SK-N-SH treated with all-trans-retinoic acid at 6 μM for 48 hours (cell line): ENCODE measurements at regions not wholly inside any gene's neighbourhood (a gene's known extent, or its start where the extent isn't known, plus 50 kb on each side); places are given as distances from the start of the nearest gene placed in this dataset.

Experiments used
- ATAC-seq: fragments of 200-7000 bp; cut with Tn5 transposase; 3 replicates; pipeline ENCODE4 v1.9.1; 2020; ENCODE audit warnings: mild to moderate bottlenecking, moderate library complexity
- ARNTL ChIP-seq: fragments of 450-650 bp; formaldehyde crosslinking; IDR thresholded peaks from 2 replicates; pipeline ENCODE4 v1.5.0; 2020; ENCODE audit warnings: low read depth, mild to moderate bottlenecking, moderate library complexity, borderline replicate concordance
- BACH2 ChIP-seq: fragments of 250-450 bp; sonication (Bioruptor Pico); IDR thresholded peaks from 2 replicates; pipeline ENCODE4 v1.9.0; 2021; ENCODE audit warnings: mild to moderate bottlenecking, borderline replicate concordance
- CREB5 ChIP-seq: fragments of 250-450 bp; sonication (Bioruptor Pico); IDR thresholded peaks from 2 replicates; pipeline ENCODE4 v1.5.1; 2020; ENCODE audit warnings: low read depth, mild to moderate bottlenecking, moderate library complexity
- CSDC2 ChIP-seq: fragments of 250-450 bp; sonication (Bioruptor Pico); IDR thresholded peaks from 2 replicates; pipeline ENCODE4 v1.5.0; 2020; ENCODE audit warnings: mild to moderate bottlenecking, moderate library complexity
- CSRNP3 ChIP-seq: fragments of 250-450 bp; sonication (Bioruptor Pico); IDR thresholded peaks from 2 replicates; pipeline ENCODE4 v1.5.1; 2021; ENCODE audit warnings: mild to moderate bottlenecking, moderate library complexity
- ESRRG ChIP-seq: fragments of 250-450 bp; sonication (Bioruptor Pico); IDR thresholded peaks from 2 replicates; pipeline ENCODE4 v1.6.1; 2021; ENCODE audit warnings: mild to moderate bottlenecking
- GLIS3 ChIP-seq: fragments of 250-450 bp; sonication (Bioruptor Pico); IDR thresholded peaks from 2 replicates; pipeline ENCODE4 v1.5.0; 2020; ENCODE audit warnings: mild to moderate bottlenecking, moderate library complexity
- ISL1 ChIP-seq: fragments of 250-450 bp; sonication (Bioruptor Pico); IDR thresholded peaks from 2 replicates; pipeline ENCODE4 v2.1.2; 2022; ENCODE audit warnings: mild to moderate bottlenecking, moderate library complexity
- OSR1 ChIP-seq: fragments of 250-450 bp; sonication (Bioruptor Pico); IDR thresholded peaks from 2 replicates; pipeline ENCODE4 v1.8.0; 2022; ENCODE audit warnings: moderate library complexity, mild to moderate bottlenecking, inconsistent platforms
- PATZ1 ChIP-seq: fragments of 250-450 bp; sonication (Bioruptor Pico); IDR thresholded peaks from 2 replicates; pipeline ENCODE4 v1.8.0; 2020; ENCODE audit warnings: mild to moderate bottlenecking, moderate library complexity, borderline replicate concordance
- POU6F1 ChIP-seq: fragments of 250-450 bp; sonication (Bioruptor Pico); IDR thresholded peaks from 2 replicates; pipeline ENCODE4 v1.8.0; 2021; ENCODE audit warnings: low read depth, mild to moderate bottlenecking, moderate library complexity, borderline replicate concordance
- PPARA ChIP-seq: fragments of 250-450 bp; sonication (Bioruptor Pico); IDR thresholded peaks from 2 replicates; pipeline ENCODE4 v1.5.0; 2020; ENCODE audit warnings: mild to moderate bottlenecking, borderline replicate concordance
- RARB ChIP-seq: fragments of 250-450 bp; sonication (Bioruptor Pico); IDR thresholded peaks from 2 replicates; pipeline ENCODE4 v1.8.0; 2021; ENCODE audit warnings: mild to moderate bottlenecking, moderate library complexity
- SNAI2 ChIP-seq: fragments of 250-450 bp; sonication (Bioruptor Pico); IDR thresholded peaks from 2 replicates; pipeline ENCODE4 v1.5.0; 2020; ENCODE audit warnings: mild to moderate bottlenecking, moderate library complexity
- TCF4 ChIP-seq: fragments of 250-450 bp; sonication (Bioruptor Pico); IDR thresholded peaks from 2 replicates; pipeline ENCODE4 v1.8.0; 2021; ENCODE audit warnings: mild to moderate bottlenecking, moderate library complexity, borderline replicate concordance
- TOX ChIP-seq: fragments of 250-450 bp; sonication (Bioruptor Pico); IDR thresholded peaks from 2 replicates; pipeline ENCODE4 v1.8.0; 2021; ENCODE audit warnings: mild to moderate bottlenecking, moderate library complexity, borderline replicate concordance
- TSHZ2 ChIP-seq: fragments of 250-450 bp; sonication (Bioruptor Pico); IDR thresholded peaks from 2 replicates; pipeline ENCODE4 v1.5.0; 2020; ENCODE audit warnings: mild to moderate bottlenecking, moderate library complexity
- ZC3H10 ChIP-seq: fragments of 250-450 bp; sonication (Bioruptor Pico); IDR thresholded peaks from 2 replicates; pipeline ENCODE4 v1.5.1; 2021; ENCODE audit warnings: mild to moderate bottlenecking, moderate library complexity
- ZFP3 ChIP-seq: fragments of 250-450 bp; sonication (Bioruptor Pico); IDR thresholded peaks from 2 replicates; pipeline ENCODE4 v1.5.0; 2020; ENCODE audit warnings: mild to moderate bottlenecking, moderate library complexity
- ZNF565 ChIP-seq: fragments of 450-650 bp; formaldehyde crosslinking; conservative IDR thresholded peaks from 2 replicates; pipeline ENCODE4 v1.5.0; 2020; ENCODE audit warnings: low read depth, mild to moderate bottlenecking, moderate library complexity
- ZNF8 ChIP-seq: fragments of 450-650 bp; formaldehyde crosslinking; IDR thresholded peaks from 2 replicates; pipeline ENCODE4 v1.5.0; 2020; ENCODE audit warnings: mild to moderate bottlenecking, moderate library complexity

GRCh38 chr13:103573446-103573845 is 507.2 kb upstream of the SLC10A2 start:
- TF ChIP-seq CSDC2 (CRISPR knock-in tag) (no peak), OSR1 (CRISPR knock-in tag) (no peak), ZNF565 (no peak), CSRNP3 (CRISPR knock-in tag) (no peak), TCF4 (CRISPR knock-in tag) (no peak), ZFP3 (CRISPR knock-in tag) (no peak), TSHZ2 (CRISPR knock-in tag) (no peak), POU6F1 (CRISPR knock-in tag) (no peak), SNAI2 (CRISPR knock-in tag) (no peak), CREB5 (CRISPR knock-in tag) (no peak), RARB (CRISPR knock-in tag) (no peak), BACH2 (CRISPR knock-in tag) (no peak), PATZ1 (CRISPR knock-in tag) (no peak), ARNTL (no peak)
- ATAC-seq, result no peak

GRCh38 chr13:103568314-103568713 is 502.1 kb upstream of the SLC10A2 start:
- no peak for ATAC-seq
- TF ChIP-seq SNAI2 (CRISPR knock-in tag) (no peak), OSR1 (CRISPR knock-in tag) (no peak), PPARA (CRISPR knock-in tag) (no peak), TOX (CRISPR knock-in tag) (no peak), ZNF565 (no peak), BACH2 (CRISPR knock-in tag) (no peak), ZFP3 (CRISPR knock-in tag) (no peak), RARB (CRISPR knock-in tag) (no peak), ZC3H10 (CRISPR knock-in tag) (no peak), ISL1 (no peak), ZNF8 (CRISPR knock-in tag) (no peak), TCF4 (CRISPR knock-in tag) (no peak), TSHZ2 (CRISPR knock-in tag) (no peak), POU6F1 (CRISPR knock-in tag) (no peak), CSRNP3 (CRISPR knock-in tag) (no peak), ESRRG (CRISPR knock-in tag) (no peak), CSDC2 (CRISPR knock-in tag) (no peak), PATZ1 (CRISPR knock-in tag) (no peak), GLIS3 (CRISPR knock-in tag) (no peak)
- TF ChIP-seq, all 23 proteins: peak for 0
